Gastroesophageal sphincter (tissue), 4 donors: ENCODE measurements at regions not wholly inside any gene's neighbourhood (a gene's known extent, or its start where the extent isn't known, plus 50 kb on each side); places are given as distances from the start of the nearest gene placed in this dataset.

ENCODE experiments used
- ATAC-seq: fragments of 150-250 bp; one replicate; pipeline ENCODE4 v1.9.1; 2016; ENCODE audit warnings: mild to moderate bottlenecking, moderate library complexity
- H3K27ac ChIP-seq, 4 donors: fragments of 200-600 bp; sonication (generic) in 3 of 4; 1 replicate in 3 of 4; 2 replicates in 1 of 4; pipeline ENCODE4 v1.5.1; 2016 to 2019
- H3K27me3 ChIP-seq: fragments of 200-600 bp; sonication (generic); one replicate; pipeline ENCODE4 v1.5.1; 2019
- H3K36me3 ChIP-seq, 2 donors: fragments of 200-600 bp; sonication (generic); one replicate each; pipeline ENCODE4 v1.5.1; 2019; ENCODE audit warnings: control low read depth in 1 of 2
- H3K4me1 ChIP-seq, 3 donors: fragments of 200-600 bp; sonication (generic); 1 replicate in 2 of 3; 2 replicates in 1 of 3; pipeline ENCODE4 v1.5.1; 2016 to 2019; ENCODE audit warnings: control low read depth in 2 of 3
- H3K4me3 ChIP-seq, 2 donors: fragments of 200-600 bp; sonication (generic); one replicate each; pipeline ENCODE4 v1.5.1; 2019; ENCODE audit warnings: mild to moderate bottlenecking in 1 of 2, moderate library complexity in 1 of 2
- H3K9me3 ChIP-seq, 3 donors: fragments of 200-600 bp; sonication (generic); one replicate each; pipeline ENCODE4 v1.5.1; 2017 to 2019; ENCODE audit warnings: control low read depth in 2 of 3
- EP300 ChIP-seq: sonication (generic); formaldehyde crosslinking; IDR thresholded peaks from one replicate; pipeline ENCODE4 v1.6.1; 2017; ENCODE audit warnings: antibody characterized with exemption, mild to moderate bottlenecking
- POLR2A ChIP-seq, 2 donors: fragments of 450-650 bp; IDR thresholded peaks; one replicate each; pipeline ENCODE4 v1.6.1; 2017; ENCODE audit warnings: antibody characterized with exemption in 2 of 2, mild to moderate bottlenecking in 2 of 2, moderate library complexity in 1 of 2
- POLR2AphosphoS5 ChIP-seq: sonication (generic); formaldehyde crosslinking; IDR thresholded peaks from one replicate; pipeline ENCODE4 v1.6.1; 2017; ENCODE audit warnings: antibody characterized with exemption
- WGBS, 2 donors: methylation state at CpG; one replicate each; pipeline ENCODE4 v1.1.5; 2018; ENCODE audit warnings: low coverage in 1 of 2; 5-methylcytosine and 5-hydroxymethylcytosine counted together
- TF ChIP-seq, protein P1 (sequence below), 4 experiments: fragments of 200-600 bp in 2 of 4; fragments of 450-650 bp in 2 of 4; sonication (generic) in 1 of 4; IDR thresholded peaks; one replicate each; pipeline ENCODE4 v1.5.1; 2017 to 2019; ENCODE audit warnings: antibody characterized with exemption in 4 of 4, mild to moderate bottlenecking in 2 of 4, moderate library complexity in 2 of 4

DNA sequence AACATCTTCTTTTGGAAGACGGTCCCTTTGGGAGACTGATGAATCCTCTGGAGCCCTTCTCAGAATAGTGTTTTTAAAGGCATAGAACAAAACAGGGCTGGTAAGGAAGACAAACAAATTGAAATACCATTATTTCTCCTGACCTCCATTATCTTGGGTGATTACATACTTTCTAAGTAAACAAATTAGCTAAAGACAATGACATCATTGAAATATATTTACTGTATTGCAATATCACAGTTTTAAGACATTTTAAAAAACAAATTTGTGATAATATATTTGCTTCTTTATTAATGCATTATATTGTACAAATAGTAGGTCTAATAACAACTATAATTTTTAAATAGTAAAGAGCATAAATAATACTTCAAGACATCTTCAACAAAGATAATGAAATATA lies 152.2 kb upstream of the CDK1 start:
- WGBS, 2 donors, result 56 to 86% methylated on average over 1 of the region's 1 CpG
- no peak overlapping the region for H3K27ac ChIP-seq

DNA sequence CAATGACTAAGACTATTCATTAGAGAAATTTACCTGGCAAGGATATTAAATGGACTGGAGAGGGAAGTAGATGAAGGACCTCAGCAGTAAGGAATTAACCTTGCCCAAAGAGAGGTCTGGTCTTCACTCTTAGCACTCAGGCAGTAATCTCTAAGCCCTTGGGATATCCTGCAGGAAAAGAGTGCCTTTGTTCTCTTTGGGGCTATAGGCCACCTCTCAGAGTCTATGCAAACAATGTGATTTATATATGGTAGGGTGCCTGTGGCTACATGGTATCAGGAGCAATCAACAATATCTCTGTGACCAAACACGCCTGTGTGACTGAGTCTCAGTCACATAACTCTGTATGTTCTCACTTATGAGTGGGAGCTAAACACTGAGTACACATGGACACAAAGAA lies 154.7 kb upstream of the CDK1 start:
- no peak for ATAC-seq
- WGBS, 2 donors, result 80% methylated on average over 1 of the region's 1 CpG; no CpG with 5 or more reads in 1 of the 2 donors
- no peaks in the 10 kb centered on the region for H3K9me3 ChIP-seq
- H3K27ac ChIP-seq, result no peak overlapping the region
- H3K27me3 ChIP-seq, result no peaks in the 10 kb centered on the region
- no peak overlapping the region for H3K4me3 ChIP-seq
- TF ChIP-seq POLR2A (IDR thresholded peaks at IDR 0.05), result no peak
- no peak for TF ChIP-seq EP300
- TF ChIP-seq, protein P1, sequence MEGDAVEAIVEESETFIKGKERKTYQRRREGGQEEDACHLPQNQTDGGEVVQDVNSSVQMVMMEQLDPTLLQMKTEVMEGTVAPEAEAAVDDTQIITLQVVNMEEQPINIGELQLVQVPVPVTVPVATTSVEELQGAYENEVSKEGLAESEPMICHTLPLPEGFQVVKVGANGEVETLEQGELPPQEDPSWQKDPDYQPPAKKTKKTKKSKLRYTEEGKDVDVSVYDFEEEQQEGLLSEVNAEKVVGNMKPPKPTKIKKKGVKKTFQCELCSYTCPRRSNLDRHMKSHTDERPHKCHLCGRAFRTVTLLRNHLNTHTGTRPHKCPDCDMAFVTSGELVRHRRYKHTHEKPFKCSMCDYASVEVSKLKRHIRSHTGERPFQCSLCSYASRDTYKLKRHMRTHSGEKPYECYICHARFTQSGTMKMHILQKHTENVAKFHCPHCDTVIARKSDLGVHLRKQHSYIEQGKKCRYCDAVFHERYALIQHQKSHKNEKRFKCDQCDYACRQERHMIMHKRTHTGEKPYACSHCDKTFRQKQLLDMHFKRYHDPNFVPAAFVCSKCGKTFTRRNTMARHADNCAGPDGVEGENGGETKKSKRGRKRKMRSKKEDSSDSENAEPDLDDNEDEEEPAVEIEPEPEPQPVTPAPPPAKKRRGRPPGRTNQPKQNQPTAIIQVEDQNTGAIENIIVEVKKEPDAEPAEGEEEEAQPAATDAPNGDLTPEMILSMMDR (IDR thresholded peaks at IDR 0.05), result no peak
- no peak for TF ChIP-seq POLR2AphosphoS5
- H3K4me1 ChIP-seq, result no peaks in the 10 kb centered on the region
- H3K36me3 ChIP-seq, result no peaks in the 10 kb centered on the region

More for the DNA sequence above, 152.2 kb upstream of the CDK1 start:
- no peaks in the 10 kb centered on the region for H3K4me1 ChIP-seq
- TF ChIP-seq POLR2AphosphoS5 (no peak), EP300 (no peak), POLR2A (IDR thresholded peaks at IDR 0.05) (no peak)
- TF ChIP-seq, protein P1 (IDR thresholded peaks at IDR 0.05), result no peak
- H3K36me3 ChIP-seq, result no peaks in the 10 kb centered on the region
- H3K9me3 ChIP-seq, result no peaks in the 10 kb centered on the region
- ATAC-seq, result no peak
- H3K27me3 ChIP-seq, result no peaks in the 10 kb centered on the region
- no peak overlapping the region for H3K4me3 ChIP-seq

DNA sequence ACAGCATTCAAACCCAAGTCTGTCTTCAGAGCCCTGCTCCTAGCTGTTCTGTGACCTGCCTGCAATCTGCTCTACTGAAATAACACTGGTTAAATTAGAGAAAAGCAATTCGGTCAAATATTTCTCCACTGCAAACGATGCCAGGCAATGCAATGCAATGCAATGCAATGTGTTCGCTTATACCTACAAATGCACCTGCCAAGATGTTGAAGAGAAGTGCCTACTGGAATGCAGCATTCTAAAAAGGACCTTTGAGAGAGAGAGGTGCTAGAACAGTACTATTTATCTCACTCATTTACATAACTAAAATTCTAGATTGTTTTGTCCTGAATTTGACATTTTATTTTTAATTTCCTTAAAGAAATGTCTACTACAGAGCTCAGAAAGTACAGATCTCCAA lies 157.3 kb upstream of the CDK1 start:
- ATAC-seq, result no peak
- H3K4me3 ChIP-seq, result no peak overlapping the region
- H3K27ac ChIP-seq, result no peak overlapping the region
- no peaks in the 10 kb centered on the region for H3K4me1 ChIP-seq
- H3K27me3 ChIP-seq, result no peaks in the 10 kb centered on the region
- H3K9me3 ChIP-seq, result no peaks in the 10 kb centered on the region
- H3K36me3 ChIP-seq, result no peaks in the 10 kb centered on the region
- TF ChIP-seq POLR2AphosphoS5 (no peak), EP300 (no peak), POLR2A (IDR thresholded peaks at IDR 0.05) (no peak)
- TF ChIP-seq, protein P1 (IDR thresholded peaks at IDR 0.05), result no peak
- WGBS, 2 donors, result 84 to 93% methylated on average over 3 of the region's 3 CpGs

GRCh38 chr10:60618861-60619260 lies 159.4 kb upstream of the CDK1 start:
- Histone ChIP-seq H3K9me3 (no peaks in the 10 kb centered on the region), H3K27ac (no peak overlapping the region), H3K36me3 (no peaks in the 10 kb centered on the region), H3K27me3 (no peaks in the 10 kb centered on the region), H3K4me1 (no peaks in the 10 kb centered on the region), H3K4me3 (no peak overlapping the region)
- 83 to 92% methylated on average over 1 of the region's 1 CpG for WGBS, 2 donors
- no peak for TF ChIP-seq POLR2AphosphoS5
- TF ChIP-seq POLR2A (IDR thresholded peaks at IDR 0.05), result no peak
- no peak for ATAC-seq

DNA sequence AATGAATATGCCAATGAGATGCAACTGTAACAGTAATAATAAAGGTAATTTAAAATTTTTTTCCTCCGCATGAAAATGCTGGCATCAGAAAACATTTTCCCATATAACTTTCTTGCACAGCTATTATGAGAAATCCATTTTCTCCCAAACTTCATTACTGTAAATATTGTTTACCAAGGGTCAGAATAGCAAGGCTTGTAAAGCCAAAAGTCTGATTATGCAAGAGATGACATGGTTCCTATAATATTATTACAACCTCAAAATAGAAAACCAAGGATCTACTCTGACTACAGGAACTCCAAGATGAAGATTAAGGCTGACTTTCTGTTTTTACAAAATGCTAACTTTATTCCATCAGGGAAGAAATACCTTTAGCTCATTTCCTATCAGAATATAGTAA lies 162.7 kb upstream of the CDK1 start:
- no peak for ATAC-seq
- Histone ChIP-seq H3K36me3 (no peaks in the 10 kb centered on the region), H3K9me3 (no peaks in the 10 kb centered on the region), H3K4me3 (no peak overlapping the region), H3K27me3 (no peaks in the 10 kb centered on the region), H3K27ac (no peak overlapping the region), H3K4me1 (no peaks in the 10 kb centered on the region)
- TF ChIP-seq EP300 (no peak), POLR2AphosphoS5 (no peak), POLR2A (IDR thresholded peaks at IDR 0.05) (no peak)
- TF ChIP-seq, protein P1 (IDR thresholded peaks at IDR 0.05), result no peak
- WGBS, 2 donors, result 90 to 100% methylated on average over 1 of the region's 1 CpG
